Calu3 (cell line): ENCODE measurements at regions not wholly inside any gene's neighbourhood (a gene's known extent, or its start where the extent isn't known, plus 50 kb on each side); places are given as distances from the start of the nearest gene placed in this dataset.

Source experiments
- BruUV-seq: library from RNA; stranded (reverse); fragments of 400-500 nt; replicated peaks from 2 replicates; lab custom pipeline; 2021; lab: Mats Ljungman, UMichigan
- CTCF ChIA-PET: fragments of 300-600 bp; sonication (Branson Sonifier 250); formaldehyde crosslinking; loops from one replicate; lab custom pipeline; 2022; ENCODE audit warnings: antibody characterized with exemption; lab: Charles Lee
- DNase-seq: peaks from one replicate; pipeline ENCODE4 v3.0.0; 2022
- H3K27ac Mint-ChIP-seq: one replicate; pipeline ENCODE4 v1.8.0; 2022; ENCODE audit warnings: mixed read lengths; ENCODE audit not compliant: unreplicated experiment
- H3K27me3 Mint-ChIP-seq: one replicate; pipeline ENCODE4 v1.8.0; 2022; ENCODE audit warnings: mixed read lengths; ENCODE audit not compliant: unreplicated experiment
- H3K36me3 Mint-ChIP-seq: one replicate; pipeline ENCODE4 v1.8.0; 2022; ENCODE audit warnings: mild to moderate bottlenecking, moderate library complexity, mixed read lengths; ENCODE audit not compliant: insufficient read depth, unreplicated experiment
- H3K4me1 Mint-ChIP-seq: one replicate; pipeline ENCODE4 v1.8.0; 2022; ENCODE audit warnings: mild to moderate bottlenecking, low read depth, mixed read lengths; ENCODE audit not compliant: unreplicated experiment
- H3K4me3 Mint-ChIP-seq: one replicate; pipeline ENCODE4 v1.8.0; 2022; ENCODE audit warnings: mild to moderate bottlenecking, low read depth, moderate library complexity, mixed read lengths; ENCODE audit not compliant: unreplicated experiment
- H3K9me3 Mint-ChIP-seq: one replicate; pipeline ENCODE4 v1.8.0; 2022; ENCODE audit warnings: low read depth, mixed read lengths; ENCODE audit not compliant: unreplicated experiment
- intact Hi-C: fragments of 100-400 bp; cut with micrococcal nuclease; formaldehyde crosslinking; loops from one replicate; pipeline ENCODE4 v1.10.0; 2022; ENCODE audit not compliant: unreplicated experiment
- TF ChIP-seq, protein P1 (sequence below): fragments of 200-600 bp; IDR thresholded peaks from one replicate; pipeline ENCODE4 v1.8.0; 2022; ENCODE audit warnings: antibody characterized with exemption; ENCODE audit not compliant: unreplicated experiment

DNA sequence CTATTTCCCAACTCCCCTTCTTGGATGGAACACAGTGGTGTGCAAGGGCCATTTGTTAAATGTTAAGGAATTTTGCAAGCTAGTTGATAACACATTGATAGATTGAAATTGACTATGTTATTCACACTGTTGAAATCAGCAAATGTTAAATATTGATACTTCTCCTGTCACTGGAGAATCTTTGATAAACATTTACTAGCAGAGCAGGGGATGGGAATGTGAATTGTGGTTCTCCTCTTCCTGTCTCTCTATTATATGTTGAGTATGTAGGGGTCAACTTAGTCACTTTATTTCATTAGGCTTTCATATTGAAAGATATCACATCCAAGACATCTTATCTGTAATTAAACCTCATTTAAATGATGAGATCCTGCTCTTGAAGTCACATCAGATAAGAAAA, 533.9 kb downstream of the TLR4 start:
- intact Hi-C loops, result no loop called here
- Mint-ChIP-seq H3K27me3 (no peaks in the 10 kb centered on the region), H3K36me3 (no peaks in the 10 kb centered on the region), H3K9me3 (peaks cover 2% of the 10 kb centered on the region), H3K27ac (no peak overlapping the region), H3K4me1 (no peaks in the 10 kb centered on the region), H3K4me3 (no peak overlapping the region)
- TF ChIP-seq, protein P1, sequence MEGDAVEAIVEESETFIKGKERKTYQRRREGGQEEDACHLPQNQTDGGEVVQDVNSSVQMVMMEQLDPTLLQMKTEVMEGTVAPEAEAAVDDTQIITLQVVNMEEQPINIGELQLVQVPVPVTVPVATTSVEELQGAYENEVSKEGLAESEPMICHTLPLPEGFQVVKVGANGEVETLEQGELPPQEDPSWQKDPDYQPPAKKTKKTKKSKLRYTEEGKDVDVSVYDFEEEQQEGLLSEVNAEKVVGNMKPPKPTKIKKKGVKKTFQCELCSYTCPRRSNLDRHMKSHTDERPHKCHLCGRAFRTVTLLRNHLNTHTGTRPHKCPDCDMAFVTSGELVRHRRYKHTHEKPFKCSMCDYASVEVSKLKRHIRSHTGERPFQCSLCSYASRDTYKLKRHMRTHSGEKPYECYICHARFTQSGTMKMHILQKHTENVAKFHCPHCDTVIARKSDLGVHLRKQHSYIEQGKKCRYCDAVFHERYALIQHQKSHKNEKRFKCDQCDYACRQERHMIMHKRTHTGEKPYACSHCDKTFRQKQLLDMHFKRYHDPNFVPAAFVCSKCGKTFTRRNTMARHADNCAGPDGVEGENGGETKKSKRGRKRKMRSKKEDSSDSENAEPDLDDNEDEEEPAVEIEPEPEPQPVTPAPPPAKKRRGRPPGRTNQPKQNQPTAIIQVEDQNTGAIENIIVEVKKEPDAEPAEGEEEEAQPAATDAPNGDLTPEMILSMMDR, result no peak
- CTCF ChIA-PET, result no interaction called here
- DNase-seq, result no peak
- no TSS peak for BruUV-seq

GRCh38 chr9:118252027-118252426, 547.8 kb downstream of the TLR4 start:
- Mint-ChIP-seq H3K4me3 (no peak overlapping the region), H3K27ac (no peak overlapping the region), H3K36me3 (no peaks in the 10 kb centered on the region), H3K9me3 (peaks cover 13% of the 10 kb centered on the region), H3K4me1 (no peaks in the 10 kb centered on the region), H3K27me3 (no peaks in the 10 kb centered on the region)
- TF ChIP-seq, protein P1, result no peak
- intact Hi-C loops, result no loop called here
- CTCF ChIA-PET, result no interaction called here
- DNase-seq, result no peak
- no TSS peak for BruUV-seq

DNA sequence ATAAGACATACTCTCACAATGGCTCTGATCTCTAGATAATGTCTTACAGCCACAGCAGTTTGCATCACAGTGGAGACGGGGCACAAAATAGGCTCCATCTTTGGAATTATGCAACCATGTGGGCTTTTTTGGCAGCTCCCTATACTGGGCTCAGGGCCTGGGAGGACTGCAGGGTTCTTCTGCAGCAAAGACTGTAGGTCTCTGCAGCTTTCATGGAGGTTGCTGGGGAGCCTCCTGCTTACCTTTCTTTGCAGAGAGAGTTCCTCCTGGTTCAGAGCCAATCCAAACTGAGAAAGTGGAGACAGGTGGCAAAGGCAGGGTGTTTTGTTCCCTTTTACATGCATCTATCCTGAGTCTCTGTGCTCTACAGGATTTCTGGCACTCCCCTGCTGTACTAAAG, 558.0 kb downstream of the TLR4 start:
- H3K27ac Mint-ChIP-seq, result no peak overlapping the region
- intact Hi-C loops, result no loop called here
- CTCF ChIA-PET, result no interaction called here
- no peaks in the 10 kb centered on the region for H3K36me3 Mint-ChIP-seq
- no peak for DNase-seq
- no peaks in the 10 kb centered on the region for H3K27me3 Mint-ChIP-seq
- no peaks in the 10 kb centered on the region for H3K4me1 Mint-ChIP-seq
- H3K4me3 Mint-ChIP-seq, result no peak overlapping the region
- TF ChIP-seq, protein P1, result no peak
- no TSS peak for BruUV-seq
- peaks cover 16% of the 10 kb centered on the region for H3K9me3 Mint-ChIP-seq

GRCh38 chr9:118263949-118264348, 559.7 kb downstream of the TLR4 start:
- DNase-seq, result no peak
- TF ChIP-seq, protein P1, result no peak
- intact Hi-C loops, result no loop called here
- no peak overlapping the region for H3K4me3 Mint-ChIP-seq
- H3K27me3 Mint-ChIP-seq, result no peaks in the 10 kb centered on the region
- no peaks in the 10 kb centered on the region for H3K4me1 Mint-ChIP-seq
- CTCF ChIA-PET, result no interaction called here
- no peak overlapping the region for H3K27ac Mint-ChIP-seq
- no TSS peak for BruUV-seq
- peaks cover 14% of the 10 kb centered on the region for H3K9me3 Mint-ChIP-seq
- no peaks in the 10 kb centered on the region for H3K36me3 Mint-ChIP-seq

DNA sequence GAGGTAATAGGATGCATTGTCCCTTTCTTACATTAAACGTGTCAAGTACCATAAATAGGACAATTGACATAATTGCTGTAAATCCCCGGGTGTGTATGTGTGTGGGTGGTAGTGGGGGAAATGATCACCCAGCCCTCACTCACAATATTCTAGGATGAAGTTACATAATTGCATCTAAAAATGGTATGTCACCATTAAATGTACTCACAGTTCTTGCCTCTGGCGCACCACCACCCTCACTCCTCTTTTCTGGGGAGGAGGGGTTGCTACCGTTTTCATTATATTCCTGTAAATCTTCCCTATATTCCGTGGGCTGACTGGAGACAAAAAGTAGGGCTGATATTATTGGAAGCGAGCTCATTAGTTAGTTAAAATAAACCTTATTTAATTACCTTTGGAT, 563.8 kb downstream of the TLR4 start:
- intact Hi-C loops, result no loop called here
- peaks cover 12% of the 10 kb centered on the region for H3K9me3 Mint-ChIP-seq
- CTCF ChIA-PET, result no interaction called here
- H3K4me1 Mint-ChIP-seq, result no peaks in the 10 kb centered on the region
- H3K27ac Mint-ChIP-seq, result no peak overlapping the region
- TF ChIP-seq, protein P1, result no peak
- BruUV-seq, result no TSS peak
- no peaks in the 10 kb centered on the region for H3K27me3 Mint-ChIP-seq
- no peak for DNase-seq
- no peaks in the 10 kb centered on the region for H3K36me3 Mint-ChIP-seq
- H3K4me3 Mint-ChIP-seq, result no peak overlapping the region
